ENCODE measurements at regions not wholly inside any gene's neighbourhood (a gene's known extent, or its start where the extent isn't known, plus 50 kb on each side); places are given as distances from the start of the nearest gene placed in this dataset.

GRCh38 chr6:74976701-74977100, 229.2 kb downstream of the COL12A1 start:
- no peak overlapping the region for H3K4me3 Mint-ChIP-seq
- intact Hi-C loops (cut with micrococcal nuclease), result no loop called here
- no peak overlapping the region for H3K27ac Mint-ChIP-seq
- no peaks in the 10 kb centered on the region for H3K36me3 Mint-ChIP-seq
- no peak for DNase-seq
- no peaks in the 10 kb centered on the region for H3K4me1 Mint-ChIP-seq (ENCODE audit: low read depth)
- H3K9me3 Mint-ChIP-seq, result peaks cover 4% of the 10 kb centered on the region
- ChIA-PET POLR2A (no interaction called here), CTCF (no interaction called here)
- no peaks in the 10 kb centered on the region for H3K27me3 Mint-ChIP-seq

- H3K4me3 Mint-ChIP-seq, result no peak overlapping the region
- ChIA-PET CTCF (no interaction called here), POLR2A (no interaction called here)
- H3K9me3 Mint-ChIP-seq, result peaks cover 4% of the 10 kb centered on the region
- H3K36me3 Mint-ChIP-seq, result no peaks in the 10 kb centered on the region
- no peaks in the 10 kb centered on the region for H3K4me1 Mint-ChIP-seq (ENCODE audit: low read depth)
- H3K27ac Mint-ChIP-seq, result no peak overlapping the region
- intact Hi-C loops (cut with micrococcal nuclease), result no loop called here
- DNase-seq, result no peak
- H3K27me3 Mint-ChIP-seq, result no peaks in the 10 kb centered on the region
Measured at GRCh38 chr6:74976026-74976425, 229.8 kb downstream of the COL12A1 start.

DNA sequence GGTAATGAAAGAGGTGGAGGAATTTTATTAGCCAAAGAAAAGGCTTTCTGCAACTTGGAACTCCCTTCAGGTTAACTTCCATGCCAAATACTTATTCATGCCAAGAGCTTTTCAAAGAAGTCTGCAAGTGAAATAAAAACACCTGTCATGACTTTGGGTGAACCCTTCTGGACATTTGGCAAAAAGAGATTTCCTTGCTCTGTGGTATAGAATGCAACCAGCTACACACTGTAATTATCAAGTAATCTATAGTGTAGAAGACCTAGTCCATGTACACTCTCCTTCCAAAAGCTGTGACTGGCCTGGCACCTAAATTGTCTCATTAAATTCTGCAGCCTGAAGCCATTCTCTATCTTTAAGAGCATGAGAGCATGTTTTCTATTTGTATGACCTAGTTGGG, 232.3 kb downstream of the COL12A1 start:
- H3K36me3 Mint-ChIP-seq, result no peaks in the 10 kb centered on the region
- intact Hi-C loops (cut with micrococcal nuclease), result no loop called here
- H3K9me3 Mint-ChIP-seq, result peaks cover 2% of the 10 kb centered on the region
- no peak for DNase-seq
- ChIA-PET POLR2A (no interaction called here), CTCF (no interaction called here)
- H3K4me3 Mint-ChIP-seq, result no peak overlapping the region
- H3K4me1 Mint-ChIP-seq (ENCODE audit: low read depth), result no peaks in the 10 kb centered on the region
- H3K27me3 Mint-ChIP-seq, result no peaks in the 10 kb centered on the region
- no peak overlapping the region for H3K27ac Mint-ChIP-seq

DNA sequence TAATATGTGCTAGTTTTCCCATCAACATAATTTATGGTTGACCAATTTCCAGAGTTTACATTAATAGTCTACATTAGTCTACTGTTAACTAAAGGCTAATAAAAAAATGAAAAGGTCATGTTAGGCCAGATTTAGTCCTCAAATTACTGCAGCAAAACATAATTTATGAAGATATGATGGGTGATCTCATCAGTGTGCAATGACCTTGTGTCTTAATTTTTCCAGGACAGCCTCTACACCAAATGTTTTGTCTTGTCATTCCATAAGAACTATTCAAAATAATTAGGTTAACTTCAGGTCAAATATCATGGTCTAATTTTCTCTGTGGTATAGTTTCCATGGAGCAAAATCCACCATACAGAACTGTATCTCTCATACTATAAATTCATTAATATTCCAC, 234.2 kb downstream of the COL12A1 start:
- intact Hi-C loops (cut with micrococcal nuclease), result no loop called here
- H3K4me3 Mint-ChIP-seq, result no peak overlapping the region
- no peak overlapping the region for H3K27ac Mint-ChIP-seq
- H3K27me3 Mint-ChIP-seq, result no peaks in the 10 kb centered on the region
- H3K4me1 Mint-ChIP-seq (ENCODE audit: low read depth), result no peaks in the 10 kb centered on the region
- no peaks in the 10 kb centered on the region for H3K36me3 Mint-ChIP-seq
- ChIA-PET POLR2A (no interaction called here), CTCF (no interaction called here)
- no peaks in the 10 kb centered on the region for H3K9me3 Mint-ChIP-seq
- no peak for DNase-seq

GRCh38 chr6:74969591-74970267, 236.1 kb downstream of the COL12A1 start:
- no peak for DNase-seq
- CTCF ChIA-PET, result no interaction called here
- H3K27ac Mint-ChIP-seq, result no peak overlapping the region
- no peaks in the 10 kb centered on the region for H3K36me3 Mint-ChIP-seq
- H3K4me3 Mint-ChIP-seq, result no peak overlapping the region
- POLR2A ChIA-PET, result no interaction called here
- no peaks in the 10 kb centered on the region for H3K27me3 Mint-ChIP-seq
- intact Hi-C loops (cut with micrococcal nuclease), result no loop called here
- H3K4me1 Mint-ChIP-seq (ENCODE audit: low read depth), result no peaks in the 10 kb centered on the region
- no peaks in the 10 kb centered on the region for H3K9me3 Mint-ChIP-seq

GRCh38 chr6:74967821-74968220, 238.0 kb downstream of the COL12A1 start:
- Mint-ChIP-seq H3K36me3 (no peaks in the 10 kb centered on the region), H3K4me3 (no peak overlapping the region), H3K27me3 (no peaks in the 10 kb centered on the region), H3K4me1 (ENCODE audit: low read depth) (no peaks in the 10 kb centered on the region), H3K27ac (no peak overlapping the region), H3K9me3 (peaks cover 3% of the 10 kb centered on the region)
- ChIA-PET CTCF (no interaction called here), POLR2A (no interaction called here)
- intact Hi-C loops (cut with micrococcal nuclease), result no loop called here
- DNase-seq, result no peak

DNA sequence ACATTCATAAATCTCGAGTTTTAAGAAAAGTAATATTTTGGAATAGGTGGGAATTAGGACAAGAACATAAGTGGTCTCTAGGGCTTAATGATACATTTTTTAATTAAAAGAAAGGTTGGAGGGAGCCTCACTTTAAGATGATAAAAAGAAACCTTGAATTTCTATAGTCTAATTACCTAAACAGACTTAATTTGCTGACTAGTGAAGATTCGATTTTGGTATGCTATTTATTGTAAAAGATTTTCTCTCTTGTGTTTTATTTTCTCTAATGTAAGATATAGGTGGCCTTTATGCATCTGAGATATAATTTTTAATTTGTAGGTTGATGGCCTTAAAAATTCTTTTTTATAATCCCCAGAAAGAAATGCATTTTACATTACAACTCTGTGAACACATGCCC, 239.1 kb downstream of the COL12A1 start:
- POLR2A ChIA-PET, result no interaction called here

GRCh38 chr6:74964871-74965441, 240.9 kb downstream of the COL12A1 start:
- Mint-ChIP-seq H3K36me3 (no peaks in the 10 kb centered on the region), H3K4me1 (ENCODE audit: low read depth) (no peaks in the 10 kb centered on the region), H3K27ac (no peak overlapping the region), H3K27me3 (no peaks in the 10 kb centered on the region), H3K9me3 (peaks cover 5% of the 10 kb centered on the region), H3K4me3 (no peak overlapping the region)
- CTCF ChIA-PET, result no interaction called here
- no peak for DNase-seq
- intact Hi-C loops (cut with micrococcal nuclease), result no loop called here
- POLR2A ChIA-PET, result no interaction called here

More for the DNA sequence above, 239.1 kb downstream of the COL12A1 start:
- intact Hi-C loops (cut with micrococcal nuclease), result no loop called here
- H3K27ac Mint-ChIP-seq, result no peak overlapping the region
- H3K4me3 Mint-ChIP-seq, result no peak overlapping the region
- DNase-seq, result no peak
- H3K36me3 Mint-ChIP-seq, result no peaks in the 10 kb centered on the region
- H3K4me1 Mint-ChIP-seq (ENCODE audit: low read depth), result no peaks in the 10 kb centered on the region
- H3K27me3 Mint-ChIP-seq, result no peaks in the 10 kb centered on the region
- CTCF ChIA-PET, result no interaction called here
- peaks cover 5% of the 10 kb centered on the region for H3K9me3 Mint-ChIP-seq

DNA sequence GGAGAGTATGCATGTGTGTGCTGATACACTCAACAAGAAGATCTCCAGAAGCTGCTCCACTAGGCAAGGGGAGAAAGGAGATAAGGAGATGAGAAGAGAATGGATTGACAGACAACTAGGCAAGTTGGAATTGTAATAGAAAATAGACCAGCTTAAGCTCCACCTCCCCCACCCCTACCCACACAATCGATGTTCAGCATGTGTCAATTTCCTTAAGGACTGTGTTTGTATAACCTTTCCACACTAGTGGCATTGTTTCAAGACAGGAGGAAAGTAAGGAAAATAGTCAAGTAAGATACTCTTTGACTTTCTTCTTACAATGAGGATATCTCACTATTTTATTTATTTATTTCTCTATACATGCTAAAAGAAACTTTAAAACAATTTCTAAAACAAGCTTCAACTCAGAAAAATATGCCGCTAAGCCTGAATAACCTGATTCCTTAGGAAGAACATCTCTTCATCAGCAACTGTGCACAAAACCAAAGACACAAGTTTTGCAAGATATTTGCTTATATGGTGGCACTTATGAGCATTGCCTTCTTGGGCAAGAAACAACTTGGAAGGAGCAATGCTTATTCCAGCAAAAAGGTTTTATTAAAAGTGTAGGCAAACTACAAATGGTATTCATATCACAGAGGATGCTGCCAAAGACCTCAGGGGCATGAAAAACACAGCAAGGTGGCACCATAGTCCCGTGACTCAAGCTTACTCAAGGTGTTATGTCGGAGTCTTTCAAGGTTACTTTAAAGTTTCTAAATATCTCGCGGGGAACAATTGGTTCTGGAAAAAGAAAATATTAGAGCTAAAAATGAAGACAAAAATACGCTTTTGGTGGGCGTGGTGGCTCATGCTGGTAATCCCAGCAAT, 249.1 kb downstream of the COL12A1 start:
- no peaks in the 10 kb centered on the region for H3K27me3 Mint-ChIP-seq
- POLR2A ChIA-PET, result no interaction called here
- H3K4me3 Mint-ChIP-seq, result no peak overlapping the region
- no peaks in the 10 kb centered on the region for H3K4me1 Mint-ChIP-seq (ENCODE audit: low read depth)
- CTCF ChIA-PET, result no interaction called here
- no peaks in the 10 kb centered on the region for H3K36me3 Mint-ChIP-seq
- intact Hi-C loops (cut with micrococcal nuclease), result no loop called here
- DNase-seq, result no peak
- H3K9me3 Mint-ChIP-seq, result peaks cover 14% of the 10 kb centered on the region
- H3K27ac Mint-ChIP-seq, result no peak overlapping the region

GRCh38 chr6:74953708-74954107, 252.1 kb downstream of the COL12A1 start:
- no peaks in the 10 kb centered on the region for H3K36me3 Mint-ChIP-seq
- H3K4me1 Mint-ChIP-seq (ENCODE audit: low read depth), result no peaks in the 10 kb centered on the region
- intact Hi-C loops (cut with micrococcal nuclease), result no loop called here
- no peaks in the 10 kb centered on the region for H3K27me3 Mint-ChIP-seq
- no peak overlapping the region for H3K27ac Mint-ChIP-seq
- ChIA-PET POLR2A (no interaction called here), CTCF (no interaction called here)
- peaks cover 17% of the 10 kb centered on the region for H3K9me3 Mint-ChIP-seq
- no peak overlapping the region for H3K4me3 Mint-ChIP-seq
- DNase-seq, result no peak

DNA sequence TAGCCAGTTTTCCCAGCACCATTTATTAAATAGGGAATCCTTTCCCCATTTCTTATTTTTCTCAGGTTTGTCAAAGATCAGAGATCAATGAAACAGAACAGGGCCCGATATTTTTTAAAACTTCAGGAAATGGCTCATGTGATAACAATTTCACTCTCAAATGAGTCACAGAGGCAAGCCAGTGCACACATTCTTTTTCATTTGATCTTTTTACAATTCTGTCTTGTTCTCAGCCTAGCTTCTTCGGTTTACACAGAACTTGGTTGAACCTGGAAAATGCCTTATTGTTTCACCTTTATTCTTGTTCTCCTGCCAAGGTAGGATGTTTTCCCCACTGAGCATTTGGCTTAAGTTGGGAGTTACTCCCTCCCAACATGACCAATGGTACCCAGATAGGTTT, 258.9 kb downstream of the COL12A1 start:
- Mint-ChIP-seq H3K9me3 (peaks cover 6% of the 10 kb centered on the region), H3K4me3 (no peak overlapping the region), H3K27ac (no peak overlapping the region), H3K4me1 (ENCODE audit: low read depth) (no peaks in the 10 kb centered on the region), H3K36me3 (no peaks in the 10 kb centered on the region), H3K27me3 (no peaks in the 10 kb centered on the region)
- ChIA-PET CTCF (no interaction called here), POLR2A (no interaction called here)
- DNase-seq, result no peak
- intact Hi-C loops (cut with micrococcal nuclease), result no loop called here

- H3K36me3 Mint-ChIP-seq, result no peaks in the 10 kb centered on the region
- no peak overlapping the region for H3K27ac Mint-ChIP-seq
- no peak overlapping the region for H3K4me3 Mint-ChIP-seq
- H3K4me1 Mint-ChIP-seq (ENCODE audit: low read depth), result no peaks in the 10 kb centered on the region
- DNase-seq, result no peak
- CTCF ChIA-PET, result no interaction called here
- POLR2A ChIA-PET, result no interaction called here
- H3K27me3 Mint-ChIP-seq, result no peaks in the 10 kb centered on the region
- intact Hi-C loops (cut with micrococcal nuclease), result no loop called here
- no peaks in the 10 kb centered on the region for H3K9me3 Mint-ChIP-seq
Measured at GRCh38 chr6:74942130-74942529, 263.7 kb downstream of the COL12A1 start.

GRCh38 chr6:74941424-74941823, 264.4 kb downstream of the COL12A1 start:
- DNase-seq, result no peak
- H3K36me3 Mint-ChIP-seq, result no peaks in the 10 kb centered on the region
- ChIA-PET POLR2A (no interaction called here), CTCF (no interaction called here)
- H3K4me3 Mint-ChIP-seq, result no peak overlapping the region
- no peaks in the 10 kb centered on the region for H3K4me1 Mint-ChIP-seq (ENCODE audit: low read depth)
- H3K27ac Mint-ChIP-seq, result no peak overlapping the region
- intact Hi-C loops (cut with micrococcal nuclease), result no loop called here
- no peaks in the 10 kb centered on the region for H3K9me3 Mint-ChIP-seq
- no peaks in the 10 kb centered on the region for H3K27me3 Mint-ChIP-seq

Data from activated CD4-positive, alpha-beta memory T cell treated with anti-CD3 and anti-CD28 coated beads for 36 hours (primary cell).